ENCODE measurements at regions not wholly inside any gene's neighbourhood (a gene's known extent, or its start where the extent isn't known, plus 50 kb on each side); places are given as distances from the start of the nearest gene placed in this dataset.

GRCh38 chr1:65020774-65021173 is 54.4 kb upstream of the JAK1 start:
- Histone ChIP-seq H4K20me1 (ENCODE audit: control insufficient read depth, insufficient read depth, low read depth, low read length) (no peaks in the 10 kb centered on the region), H3K27me3 (ENCODE audit: control insufficient read depth, low read length) (no peaks in the 10 kb centered on the region), H3K27ac (ENCODE audit: low read depth, low read length) (no peak overlapping the region)

GRCh38 chr1:65021795-65022194 is 55.4 kb upstream of the JAK1 start:
- H3K4me2 ChIP-seq (ENCODE audit: low read length) = no peak overlapping the region
- no peaks in the 10 kb centered on the region for H3K4me1 ChIP-seq (ENCODE audit: control insufficient read depth, low read length)

More at GRCh38 chr1:65020774-65021173, 54.4 kb upstream of the JAK1 start:
- Histone ChIP-seq H3F3A (ENCODE audit: control insufficient read depth, insufficient read depth) (no peaks in the 10 kb centered on the region), H3K4me2 (ENCODE audit: low read length) (no peak overlapping the region), H3K79me2 (ENCODE audit: control insufficient read depth, low read length) (no peaks in the 10 kb centered on the region), H3K4me1 (ENCODE audit: control insufficient read depth, low read length) (no peaks in the 10 kb centered on the region), H3K4me3 (ENCODE audit: low read length) (no peak overlapping the region), H3K36me3 (ENCODE audit: control insufficient read depth, low read length) (no peaks in the 10 kb centered on the region), H3K9me2 (replicated peaks; ENCODE audit: control insufficient read depth, low read length) (no peaks in the 10 kb centered on the region), H3K9me3 (ENCODE audit: control insufficient read depth, insufficient read depth, low read length) (no peaks in the 10 kb centered on the region)
- no peak for TF ChIP-seq EZH2phosphoT487 (IDR thresholded peaks at IDR 0.05; ENCODE audit: borderline replicate concordance, low read length)
- TF ChIP-seq CTCF (IDR thresholded peaks at IDR 0.05; ENCODE audit: low read depth, low read length, poor library complexity, severe bottlenecking) = no peak

GRCh38 chr1:65022216-65022615 is 55.9 kb upstream of the JAK1 start:
- H3K9me2 ChIP-seq (replicated peaks; ENCODE audit: control insufficient read depth, low read length) = no peaks in the 10 kb centered on the region
- no peak overlapping the region for H3K27ac ChIP-seq (ENCODE audit: low read depth, low read length)
- H3K36me3 ChIP-seq (ENCODE audit: control insufficient read depth, low read length) = no peaks in the 10 kb centered on the region
- no peaks in the 10 kb centered on the region for H3K27me3 ChIP-seq (ENCODE audit: control insufficient read depth, low read length)
- H3K4me2 ChIP-seq (ENCODE audit: low read length) = no peak overlapping the region
- TF ChIP-seq EZH2phosphoT487 (IDR thresholded peaks at IDR 0.05; ENCODE audit: borderline replicate concordance, low read length) (no peak), CTCF (IDR thresholded peaks at IDR 0.05; ENCODE audit: low read depth, low read length, poor library complexity, severe bottlenecking) (no peak)
- no peaks in the 10 kb centered on the region for H3K9me3 ChIP-seq (ENCODE audit: control insufficient read depth, insufficient read depth, low read length)
- no peaks in the 10 kb centered on the region for H3F3A ChIP-seq (ENCODE audit: control insufficient read depth, insufficient read depth)
- H3K79me2 ChIP-seq (ENCODE audit: control insufficient read depth, low read length) = no peaks in the 10 kb centered on the region
- no peaks in the 10 kb centered on the region for H4K20me1 ChIP-seq (ENCODE audit: control insufficient read depth, insufficient read depth, low read depth, low read length)
- H3K4me3 ChIP-seq (ENCODE audit: low read length) = no peak overlapping the region
- H3K4me1 ChIP-seq (ENCODE audit: control insufficient read depth, low read length) = no peaks in the 10 kb centered on the region

More at GRCh38 chr1:65021795-65022194, 55.4 kb upstream of the JAK1 start:
- no peaks in the 10 kb centered on the region for H4K20me1 ChIP-seq (ENCODE audit: control insufficient read depth, insufficient read depth, low read depth, low read length)
- no peak overlapping the region for H3K27ac ChIP-seq (ENCODE audit: low read depth, low read length)
- H3F3A ChIP-seq (ENCODE audit: control insufficient read depth, insufficient read depth) = no peaks in the 10 kb centered on the region
- H3K36me3 ChIP-seq (ENCODE audit: control insufficient read depth, low read length) = no peaks in the 10 kb centered on the region
- H3K27me3 ChIP-seq (ENCODE audit: control insufficient read depth, low read length) = no peaks in the 10 kb centered on the region
- H3K9me3 ChIP-seq (ENCODE audit: control insufficient read depth, insufficient read depth, low read length) = no peaks in the 10 kb centered on the region
- TF ChIP-seq CTCF (IDR thresholded peaks at IDR 0.05; ENCODE audit: low read depth, low read length, poor library complexity, severe bottlenecking) (no peak), EZH2phosphoT487 (IDR thresholded peaks at IDR 0.05; ENCODE audit: borderline replicate concordance, low read length) (no peak)
- no peak overlapping the region for H3K4me3 ChIP-seq (ENCODE audit: low read length)
- H3K79me2 ChIP-seq (ENCODE audit: control insufficient read depth, low read length) = no peaks in the 10 kb centered on the region
- no peaks in the 10 kb centered on the region for H3K9me2 ChIP-seq (replicated peaks; ENCODE audit: control insufficient read depth, low read length)

GRCh38 chr1:65025794-65026193 is 59.4 kb upstream of the JAK1 start:
- no peaks in the 10 kb centered on the region for H3K36me3 ChIP-seq (ENCODE audit: control insufficient read depth, low read length)
- no peaks in the 10 kb centered on the region for H3K9me3 ChIP-seq (ENCODE audit: control insufficient read depth, insufficient read depth, low read length)
- no peaks in the 10 kb centered on the region for H4K20me1 ChIP-seq (ENCODE audit: control insufficient read depth, insufficient read depth, low read depth, low read length)
- no peaks in the 10 kb centered on the region for H3K4me1 ChIP-seq (ENCODE audit: control insufficient read depth, low read length)
- TF ChIP-seq EZH2phosphoT487 (IDR thresholded peaks at IDR 0.05; ENCODE audit: borderline replicate concordance, low read length) = no peak
- TF ChIP-seq CTCF (IDR thresholded peaks at IDR 0.05; ENCODE audit: low read depth, low read length, poor library complexity, severe bottlenecking) = no peak
- H3K27ac ChIP-seq (ENCODE audit: low read depth, low read length) = no peak overlapping the region
- no peaks in the 10 kb centered on the region for H3K27me3 ChIP-seq (ENCODE audit: control insufficient read depth, low read length)
- no peak overlapping the region for H3K4me2 ChIP-seq (ENCODE audit: low read length)
- no peaks in the 10 kb centered on the region for H3F3A ChIP-seq (ENCODE audit: control insufficient read depth, insufficient read depth)
- no peaks in the 10 kb centered on the region for H3K79me2 ChIP-seq (ENCODE audit: control insufficient read depth, low read length)
- no peak overlapping the region for H3K4me3 ChIP-seq (ENCODE audit: low read length)
- H3K9me2 ChIP-seq (replicated peaks; ENCODE audit: control insufficient read depth, low read length) = no peaks in the 10 kb centered on the region

Measured in DOHH2 (cell line).